KBM-7 (cell line): ENCODE measurements at regions not wholly inside any gene's neighbourhood (a gene's known extent, or its start where the extent isn't known, plus 50 kb on each side); places are given as distances from the start of the nearest gene placed in this dataset.
"Not testable (repeated sequence)": the region's sequence is repeated elsewhere in the genome, so short reads cannot be mapped to it uniquely, and the experiment has no call there.

Source experiments
- DNase-seq: peaks from one replicate; pipeline ENCODE4 v3.0.0-alpha.2; 2015
- in situ Hi-C: fragments of 300-500 bp; cut with MboI; formaldehyde crosslinking; loops from 2 replicates; pipeline ENCODE4 v1.14.3; 2020; ENCODE audit warnings: low sequenced_read_pairs, low pct_unique_long_range_greater_than_20kb, mixed read lengths

DNA sequence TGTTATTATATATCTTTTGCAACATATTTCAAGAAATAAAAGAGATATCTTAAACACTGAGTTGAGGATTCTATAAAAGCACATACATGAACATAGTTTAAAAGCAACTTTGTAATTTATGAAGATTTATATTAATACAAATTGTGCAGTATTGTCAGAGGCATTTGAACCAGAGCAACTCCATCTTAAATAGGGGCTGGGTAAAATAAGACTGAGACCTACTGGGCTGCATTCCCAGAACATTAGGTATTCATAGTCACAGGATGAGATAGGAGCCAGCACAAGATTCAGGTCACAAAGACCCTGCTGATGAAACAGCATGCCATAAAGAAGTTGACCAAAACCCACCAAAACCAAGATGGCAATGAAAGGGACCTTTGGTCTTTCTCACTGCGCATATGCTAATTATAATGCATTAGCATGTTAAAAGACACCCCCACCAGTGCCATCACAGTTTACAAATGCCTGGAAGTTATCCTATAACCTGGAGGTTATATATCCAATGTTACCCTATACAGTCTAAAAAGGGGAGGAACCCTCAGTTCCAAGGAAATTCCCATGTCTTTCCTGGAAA lies 320.2 kb downstream of the FAM170A start:
- DNase-seq, result no peak
- in situ Hi-C loops, result no loop called here

DNA sequence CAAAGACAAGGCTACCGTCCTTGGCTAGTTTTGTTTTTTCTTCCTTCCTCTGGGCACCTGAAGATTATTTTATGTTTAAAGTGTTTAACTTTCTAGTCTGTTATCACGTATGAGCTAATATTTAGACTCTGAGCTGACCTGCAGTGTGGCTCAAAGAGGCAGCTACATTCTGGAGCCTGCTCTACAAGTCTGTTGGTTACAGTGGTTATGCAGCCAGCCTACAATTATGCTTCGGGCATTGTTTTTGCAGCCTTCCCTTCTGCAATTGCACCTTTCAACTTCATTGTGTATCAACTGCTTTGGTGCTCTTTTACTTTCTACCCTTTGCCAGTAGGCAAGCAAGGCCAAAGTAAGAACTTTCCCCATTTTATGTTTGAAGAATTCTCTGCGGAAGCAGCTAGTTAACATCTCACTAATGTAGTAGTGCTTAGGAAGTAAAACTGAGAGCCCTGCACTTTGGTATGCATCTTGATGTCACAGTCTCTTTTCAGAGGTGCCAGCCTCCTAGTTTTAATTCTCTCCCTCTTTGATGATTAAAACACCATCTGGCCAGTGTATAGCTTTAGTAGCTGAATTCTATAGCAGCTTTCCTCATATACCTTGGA lies 322.1 kb downstream of the FAM170A start:
- in situ Hi-C loops, result no loop called here
- no peak for DNase-seq

DNA sequence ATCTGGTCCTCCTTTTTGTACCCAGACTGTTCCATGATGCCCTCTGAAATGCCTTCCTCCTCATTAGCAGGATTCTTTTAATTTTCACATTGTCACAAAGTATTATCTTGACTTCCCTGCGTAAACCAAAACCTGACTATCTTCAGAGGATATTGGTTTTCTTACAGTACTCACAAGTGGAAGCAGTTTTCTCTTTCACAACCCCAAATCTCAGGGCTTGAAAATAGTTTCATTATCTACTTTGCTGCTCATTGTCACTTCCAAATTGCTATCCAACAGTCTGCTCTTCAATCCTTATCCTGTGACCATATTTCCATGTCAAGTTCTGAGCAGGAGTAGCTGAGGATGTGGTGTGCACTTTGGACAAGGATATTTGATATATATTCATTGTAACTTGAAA lies 324.1 kb downstream of the FAM170A start:
- DNase-seq, result no peak
- in situ Hi-C loops, result no loop called here

DNA sequence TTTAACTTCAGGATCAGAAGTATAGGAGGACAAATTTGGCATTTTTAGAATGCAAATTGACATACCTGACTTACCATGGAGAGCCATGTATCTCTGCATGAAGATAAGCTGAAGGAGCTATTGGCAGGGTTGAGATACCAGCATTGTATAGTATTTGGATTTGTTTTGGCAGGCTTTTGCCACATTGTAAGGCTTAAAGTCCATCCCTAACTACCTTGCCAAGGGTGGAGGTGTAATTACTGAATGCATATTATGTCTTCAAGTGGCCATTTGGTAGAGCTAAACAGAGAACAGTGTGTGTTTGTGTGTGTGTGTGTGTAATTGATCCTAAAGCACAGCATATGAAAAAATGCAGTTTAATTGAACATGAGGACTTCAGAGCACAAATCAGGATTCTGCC lies 324.7 kb downstream of the FAM170A start:
- in situ Hi-C loops, result no loop called here
- DNase-seq, result no peak

DNA sequence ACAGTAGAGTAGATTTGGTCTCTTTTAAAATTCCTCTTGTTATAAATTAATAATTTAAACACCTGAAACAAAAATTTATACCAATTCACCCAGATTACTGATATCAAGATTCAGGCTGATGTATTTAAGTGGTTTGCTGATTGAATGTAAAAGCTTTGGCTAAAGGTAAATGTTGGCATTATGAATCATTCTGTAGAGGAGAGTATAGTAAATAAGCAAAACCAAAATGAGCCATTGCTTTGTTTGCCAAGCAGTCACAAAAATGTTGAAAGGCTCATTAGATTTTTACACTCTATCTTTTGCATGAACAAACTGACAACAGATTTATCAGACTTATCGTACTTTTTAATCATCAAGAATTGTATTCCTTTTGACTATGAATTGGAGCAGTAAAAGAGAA lies 332.6 kb downstream of the FAM170A start:
- DNase-seq, result no peak
- in situ Hi-C loops, result no loop called here

DNA sequence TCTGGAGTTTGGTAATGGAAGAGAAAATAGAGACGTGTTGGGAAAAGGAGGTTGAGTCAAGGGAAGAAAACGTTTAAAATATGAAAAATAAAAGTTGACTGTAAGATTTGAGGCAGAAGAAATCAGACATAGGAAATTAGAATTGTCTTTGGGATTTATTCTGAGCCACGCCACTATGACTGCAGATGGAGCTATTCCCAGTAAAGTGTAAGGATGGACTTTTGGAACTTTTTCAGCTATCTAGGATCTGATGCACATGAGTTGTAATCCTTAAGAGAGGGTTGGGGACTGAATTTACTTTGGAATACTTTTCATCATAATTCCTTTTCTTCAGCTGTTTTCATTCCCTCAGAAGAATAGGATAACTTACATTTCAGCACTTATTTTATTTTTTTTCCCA lies 336.7 kb downstream of the FAM170A start:
- DNase-seq, result no peak
- in situ Hi-C loops, result no loop called here

DNA sequence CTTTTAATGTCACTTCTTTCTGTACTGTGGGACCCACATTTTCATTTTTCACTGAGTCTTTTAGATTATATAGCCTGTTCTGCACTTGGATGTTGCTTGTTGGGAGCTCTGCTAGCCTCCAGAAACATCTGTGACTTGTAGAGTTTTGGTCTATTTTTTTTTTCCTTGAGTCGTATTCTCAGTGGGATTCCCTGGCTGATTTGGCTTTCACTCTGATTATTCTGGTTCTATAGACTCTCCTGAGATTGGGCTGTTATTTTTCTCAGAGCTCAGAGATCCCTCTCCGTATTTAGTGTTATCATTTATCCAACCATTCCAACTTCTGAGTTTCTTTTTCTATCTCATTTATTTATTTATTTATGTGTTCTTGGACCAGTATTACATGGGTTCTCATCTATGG lies 339.3 kb downstream of the FAM170A start:
- DNase-seq, result no peak
- in situ Hi-C loops, result no loop called here

DNA sequence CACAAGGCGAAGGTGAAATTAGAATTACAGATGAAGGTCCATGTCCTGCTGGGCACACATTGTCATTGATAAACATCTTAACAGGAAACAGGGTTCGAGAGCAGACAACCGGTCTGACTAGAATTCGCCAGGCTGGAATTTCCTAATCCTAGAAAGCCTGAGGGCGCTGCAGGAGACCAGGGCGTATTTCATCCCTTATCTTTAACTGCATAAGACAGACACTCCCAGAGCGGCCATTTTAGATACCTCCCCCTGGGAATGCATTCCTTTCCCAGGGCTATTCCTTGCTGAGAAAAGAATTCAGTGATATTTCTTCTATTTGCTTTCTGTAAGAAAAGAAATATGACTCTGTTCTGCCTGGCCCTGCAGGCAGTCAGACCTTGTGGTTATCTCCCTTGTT lies 357.7 kb downstream of the FAM170A start:
- in situ Hi-C loops, result not testable (repeated sequence)

DNA sequence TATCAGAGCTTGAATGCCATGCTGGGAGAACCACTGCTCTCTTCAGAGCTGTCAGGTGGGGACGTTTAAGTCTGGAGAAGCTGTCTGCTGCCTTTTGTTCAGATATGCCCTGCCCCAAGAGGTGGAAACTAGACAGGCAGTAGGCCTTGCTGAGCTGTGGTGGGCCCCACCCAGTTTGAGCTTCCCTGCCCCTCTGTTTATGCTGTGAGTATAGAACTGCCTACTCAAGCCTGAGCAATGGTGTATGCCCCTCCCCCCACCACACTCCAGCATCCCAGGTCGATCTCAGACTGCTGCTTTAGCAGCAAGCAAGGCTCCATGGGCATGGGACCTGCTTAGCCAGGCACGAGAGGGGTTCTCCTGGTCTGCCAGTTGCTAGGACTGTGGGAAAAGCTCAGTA lies 362.3 kb downstream of the FAM170A start:
- no peak for DNase-seq
- in situ Hi-C loops, result no loop called here

More for the DNA sequence above, 357.7 kb downstream of the FAM170A start:
- not testable (repeated sequence) for DNase-seq

DNA sequence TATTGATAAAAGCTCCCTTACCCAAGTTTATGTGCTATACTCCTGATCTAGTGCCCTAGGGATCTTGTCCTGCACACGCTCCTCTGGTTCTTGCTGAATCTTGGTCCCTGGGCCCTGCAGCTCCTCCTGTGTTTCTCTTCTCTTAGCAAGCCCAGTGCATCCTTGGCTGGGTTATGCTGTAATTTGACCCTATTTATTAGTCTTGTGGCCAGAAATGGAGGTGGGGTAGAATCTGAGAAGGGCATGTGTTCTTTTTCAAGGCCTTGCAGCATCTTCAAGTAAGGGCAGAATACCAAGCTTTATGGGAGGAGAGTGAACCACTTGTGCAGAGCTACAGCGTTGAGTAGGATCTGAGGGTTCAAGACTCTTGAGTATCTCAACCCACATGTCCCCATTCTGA lies 366.8 kb downstream of the FAM170A start:
- in situ Hi-C loops, result no loop called here

DNA sequence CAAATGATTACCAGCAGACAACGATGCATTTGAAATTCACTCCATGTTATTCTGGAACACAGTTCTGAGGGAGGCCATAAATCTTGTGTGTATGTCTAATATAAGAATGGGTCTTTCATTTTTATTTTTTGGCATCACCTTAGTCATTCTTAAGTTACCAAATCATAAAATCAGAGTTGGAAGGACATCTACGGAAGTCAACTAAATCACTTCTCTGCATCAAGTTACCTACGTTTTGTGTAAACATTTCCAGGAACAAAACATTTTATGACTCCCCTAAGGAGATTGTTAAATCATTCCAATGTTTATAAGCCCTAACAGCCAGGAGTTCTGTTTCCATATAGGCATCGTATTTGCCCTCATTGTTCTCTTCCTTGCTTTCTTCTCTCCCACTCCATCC lies 378.2 kb downstream of the FAM170A start:
- DNase-seq, result no peak
- in situ Hi-C loops, result no loop called here

More for the DNA sequence above, 366.8 kb downstream of the FAM170A start:
- no peak for DNase-seq

DNA sequence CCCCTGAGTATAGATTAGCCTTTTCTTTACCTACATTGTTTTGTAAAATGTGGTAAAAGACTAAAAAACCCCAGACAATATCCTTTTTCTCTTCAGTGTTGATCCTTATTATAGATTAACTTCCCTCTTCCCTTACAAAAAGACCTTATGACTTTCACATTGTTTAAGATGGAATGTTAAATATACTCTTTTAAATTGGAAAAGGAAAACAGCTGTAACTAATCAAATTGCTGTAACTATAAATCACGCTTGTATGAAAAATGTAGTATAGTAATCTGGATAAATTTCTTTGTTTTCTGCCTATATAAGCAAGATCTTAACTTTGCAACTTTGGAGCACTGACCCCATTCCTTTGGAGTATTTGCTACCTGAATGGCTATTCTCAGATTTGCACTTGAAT lies 383.1 kb downstream of the FAM170A start:
- in situ Hi-C loops, result no loop called here
- no peak for DNase-seq

DNA sequence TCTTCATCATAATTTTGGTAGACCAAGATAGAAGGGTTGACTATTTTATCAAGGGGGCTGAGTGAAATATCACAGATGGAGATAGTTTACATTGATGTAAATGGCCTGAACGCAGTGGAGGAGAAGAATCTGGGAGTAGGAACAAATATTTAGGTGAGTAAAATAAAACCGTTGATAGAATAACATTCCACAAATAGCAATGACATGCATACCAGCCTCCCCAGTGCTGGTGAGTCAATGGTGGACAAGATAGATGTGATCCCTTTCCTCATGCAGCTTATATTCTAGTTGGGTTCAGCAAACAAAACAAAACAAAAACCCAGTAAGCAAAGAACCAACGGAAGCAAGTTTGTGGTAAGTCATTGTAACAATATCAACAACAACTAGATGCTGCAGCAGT lies 385.2 kb downstream of the FAM170A start:
- DNase-seq, result no peak
- in situ Hi-C loops, result no loop called here

DNA sequence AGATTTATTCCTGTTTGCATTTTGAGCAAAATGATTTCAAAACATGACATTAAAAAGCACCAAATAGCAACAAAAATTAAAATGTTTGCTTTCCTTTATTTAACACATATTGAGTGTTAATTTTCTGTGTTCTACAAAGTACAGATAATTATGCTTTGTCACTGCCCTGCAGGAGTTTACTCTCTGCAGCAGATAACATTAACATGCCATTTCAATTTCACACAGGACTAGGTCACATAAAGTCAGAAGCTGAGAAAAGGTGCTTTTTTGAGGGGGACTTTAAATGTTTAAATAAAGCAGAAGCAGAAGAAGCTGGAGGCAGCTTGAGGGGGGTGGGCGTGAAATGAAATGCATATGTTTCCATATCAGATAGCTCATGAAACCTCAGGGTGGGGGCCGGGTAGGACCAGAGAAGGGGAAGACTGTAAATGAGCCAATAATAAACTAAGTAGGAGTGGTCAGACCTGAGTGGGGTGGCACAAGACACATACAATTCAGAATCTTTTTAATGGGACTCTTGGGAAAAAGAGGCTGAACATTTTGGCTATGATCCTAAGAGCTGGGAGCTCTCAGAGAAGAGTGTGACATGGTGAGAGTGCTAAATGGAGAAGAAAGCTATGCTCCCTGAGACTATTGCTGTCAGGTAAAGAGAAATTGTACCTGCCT lies 387.5 kb downstream of the FAM170A start:
- in situ Hi-C loops, result no loop called here
- no peak for DNase-seq

DNA sequence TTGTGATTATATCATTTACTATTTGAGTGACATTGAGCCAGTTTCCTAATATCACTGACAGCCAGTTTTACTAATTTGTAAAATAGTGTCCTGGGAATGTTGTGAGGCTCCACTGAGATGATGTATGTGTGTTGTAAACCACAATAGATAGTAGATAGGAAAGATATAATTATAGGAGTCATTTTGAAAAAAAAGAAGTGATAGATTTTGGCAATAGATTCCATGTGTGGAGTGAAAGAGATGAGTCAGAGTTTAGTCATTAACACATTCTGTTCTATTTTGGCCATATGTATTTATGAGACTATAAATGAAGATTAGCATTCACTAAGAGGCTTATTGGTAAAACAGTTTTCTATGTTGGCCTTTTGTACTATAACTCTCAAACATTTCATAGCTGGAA lies 388.2 kb downstream of the FAM170A start:
- DNase-seq, result no peak
- in situ Hi-C loops, result no loop called here

DNA sequence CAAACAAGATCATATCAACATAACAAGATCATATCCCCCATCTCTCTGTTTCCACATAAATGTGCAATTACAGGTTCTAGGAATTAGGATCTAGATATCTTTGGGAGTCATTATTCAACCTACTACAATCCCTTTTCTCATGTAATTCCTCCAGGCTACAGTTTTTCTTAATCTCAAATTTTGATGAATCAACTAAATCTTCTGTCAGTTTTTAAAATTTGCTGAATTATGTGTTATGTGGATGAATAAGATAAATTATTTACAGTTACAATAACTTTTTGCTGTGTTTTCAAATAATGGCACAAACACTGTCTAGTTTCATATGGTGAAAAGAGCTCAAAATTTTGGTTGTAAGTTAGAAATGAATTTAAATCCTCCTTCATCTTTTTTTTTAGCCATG lies 405.8 kb downstream of the FAM170A start:
- DNase-seq, result no peak
- in situ Hi-C loops, result no loop called here

DNA sequence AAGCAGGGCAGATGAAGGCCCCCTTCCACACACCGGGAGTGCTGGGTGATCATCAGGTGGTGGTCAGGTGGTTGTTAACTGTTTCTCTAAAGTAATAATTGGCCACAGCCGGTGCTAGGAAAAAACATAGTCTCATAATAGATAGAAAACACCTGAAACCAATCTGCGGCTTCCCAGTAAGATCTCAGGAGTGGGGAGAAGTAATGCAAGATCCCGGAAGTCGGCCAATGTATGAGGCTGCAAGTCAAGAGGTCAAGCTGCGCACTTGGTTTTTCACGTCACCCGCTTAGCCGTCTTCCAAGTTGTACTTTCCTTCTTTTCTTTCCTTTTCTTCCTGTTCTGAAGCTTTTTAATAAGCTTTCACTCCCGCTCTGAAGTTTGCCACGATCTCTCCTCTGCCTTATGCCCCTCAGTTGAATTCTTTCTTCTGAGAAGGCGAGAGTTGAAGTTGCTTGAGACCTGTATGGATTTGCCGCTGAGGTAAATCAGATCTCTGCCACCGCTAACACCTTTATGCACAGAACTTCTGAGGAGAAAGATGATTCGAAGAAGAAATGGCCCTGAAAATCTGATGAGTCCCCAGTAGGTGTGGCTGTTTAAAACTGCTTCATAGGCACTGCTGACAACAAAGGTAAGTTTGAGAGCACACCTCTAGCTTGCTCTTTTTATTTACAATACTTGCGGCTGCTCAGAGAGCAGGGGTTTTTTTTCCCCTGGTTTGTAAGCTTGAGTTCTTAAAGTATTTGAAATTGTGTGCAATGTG lies 406.6 kb downstream of the FAM170A start:
- in situ Hi-C loops, result no loop called here
- DNase-seq, result no peak

DNA sequence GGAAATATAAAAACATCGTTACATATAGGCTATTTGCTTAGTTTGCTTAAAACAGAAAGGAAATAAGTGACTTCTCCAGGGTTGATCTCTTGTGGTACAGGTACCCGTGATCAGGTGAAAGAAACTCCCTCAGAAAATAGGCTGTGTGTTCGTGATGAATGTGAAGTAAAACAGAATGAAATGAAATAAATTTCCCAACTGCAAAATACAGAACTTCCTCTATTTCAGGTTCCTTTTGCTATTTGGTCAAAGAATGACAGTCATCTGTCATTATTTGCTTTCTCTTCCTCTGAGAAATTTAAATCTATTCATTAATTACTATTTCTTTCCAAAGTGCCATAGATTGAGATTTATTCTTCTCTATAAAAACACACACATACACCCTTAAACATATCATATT lies 408.1 kb downstream of the FAM170A start:
- in situ Hi-C loops, result no loop called here
- DNase-seq, result no peak

DNA sequence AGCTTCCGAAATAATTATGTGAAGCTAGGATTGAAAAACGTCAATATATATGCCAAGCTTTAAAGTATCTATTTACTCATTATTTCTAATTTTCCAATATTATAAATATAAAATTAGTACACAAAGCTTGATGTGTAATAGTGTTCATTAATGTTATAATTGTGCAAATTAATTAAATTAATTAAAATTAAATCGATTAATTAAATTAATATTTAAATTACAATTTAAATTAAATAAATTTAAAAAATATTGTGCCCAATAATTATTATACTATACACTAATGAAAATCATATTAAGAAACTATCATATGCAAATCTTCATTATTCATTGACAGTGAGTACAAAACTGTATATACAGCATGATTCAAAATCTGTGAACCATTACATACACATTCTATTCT lies 409.8 kb downstream of the FAM170A start:
- in situ Hi-C loops, result no loop called here
- no peak for DNase-seq

DNA sequence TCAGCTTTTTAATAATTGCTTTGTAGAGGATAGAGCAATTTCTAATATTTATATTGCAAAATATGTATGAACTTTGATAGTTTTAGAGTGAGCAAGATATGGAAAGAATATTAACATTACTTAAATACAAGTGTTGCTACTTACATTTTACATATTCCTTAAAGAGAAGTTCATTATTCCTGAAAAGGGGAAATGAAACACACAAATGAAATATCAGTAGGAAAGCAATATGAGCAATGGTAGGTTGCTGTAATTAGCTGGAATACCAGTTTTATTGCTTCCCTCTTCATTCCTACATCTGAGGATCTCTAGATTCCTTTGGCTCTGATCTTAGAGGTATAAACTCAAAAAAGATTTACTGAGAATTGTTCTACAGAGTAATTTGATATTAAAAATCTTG lies 414.1 kb downstream of the FAM170A start:
- no peak for DNase-seq
- in situ Hi-C loops, result no loop called here
